RWPE2 (cell line): ENCODE measurements at regions not wholly inside any gene's neighbourhood (a gene's known extent, or its start where the extent isn't known, plus 50 kb on each side); places are given as distances from the start of the nearest gene placed in this dataset.

Experiments
- ATAC-seq: fragments of 200-7000 bp; cut with Tn5 transposase; 3 replicates; pipeline ENCODE4 v1.9.1; 2021; ENCODE audit warnings: low read depth
- DNase-seq: peaks from one replicate; pipeline ENCODE4 v3.0.0-alpha.2; 2020; ENCODE audit warnings: low spot score
- H3K27ac ChIP-seq: fragments of 450-650 bp; 2 replicates; pipeline ENCODE4 v1.5.1; 2017; ENCODE audit warnings: mild to moderate bottlenecking; ENCODE audit not compliant: poor library complexity, severe bottlenecking
- H3K27me3 ChIP-seq: fragments of 250-450 bp; sonication (Bioruptor Pico); 2 replicates; pipeline ENCODE4 v1.5.1; 2021; ENCODE audit warnings: mild to moderate bottlenecking, moderate library complexity; ENCODE audit not compliant: insufficient read depth, poor library complexity, severe bottlenecking
- H3K36me3 ChIP-seq: fragments of 250-450 bp; sonication (Bioruptor Pico); 2 replicates; pipeline ENCODE4 v1.5.1; 2020; ENCODE audit warnings: low read depth, mild to moderate bottlenecking, moderate library complexity
- H3K4me1 ChIP-seq: fragments of 250-450 bp; sonication (Bioruptor Pico); 2 replicates; pipeline ENCODE4 v1.5.1; 2021; ENCODE audit warnings: mild to moderate bottlenecking, moderate library complexity; ENCODE audit not compliant: insufficient read depth, poor library complexity, severe bottlenecking
- H3K4me3 ChIP-seq: fragments of 250-450 bp; sonication (Bioruptor Pico); 2 replicates; pipeline ENCODE4 v1.5.1; 2021; ENCODE audit warnings: mild to moderate bottlenecking, moderate library complexity; ENCODE audit not compliant: severe bottlenecking
- H3K9me3 ChIP-seq: fragments of 250-450 bp; sonication (Bioruptor Pico); 2 replicates; pipeline ENCODE4 v1.5.1; 2021; ENCODE audit warnings: mild to moderate bottlenecking, moderate library complexity; ENCODE audit not compliant: severe bottlenecking
- CTCF ChIP-seq: fragments of 450-650 bp; IDR thresholded peaks from one replicate; pipeline ENCODE4 v1.5.1; 2017; ENCODE audit warnings: mild to moderate bottlenecking, moderate library complexity; ENCODE audit not compliant: poor library complexity, severe bottlenecking

- H3K27me3 ChIP-seq, result peaks cover 4% of the 10 kb centered on the region
- no peak overlapping the region for H3K27ac ChIP-seq
- H3K9me3 ChIP-seq, result no peaks in the 10 kb centered on the region
- H3K4me3 ChIP-seq, result no peak overlapping the region
- TF ChIP-seq CTCF, result no peak
- H3K36me3 ChIP-seq, result no peaks in the 10 kb centered on the region
- DNase-seq (no peak), ATAC-seq (no peak)
- no peaks in the 10 kb centered on the region for H3K4me1 ChIP-seq
These were observed 1116.0 kb upstream of the SEMA6A start for GRCh38 chr5:117690612-117691011.

DNA sequence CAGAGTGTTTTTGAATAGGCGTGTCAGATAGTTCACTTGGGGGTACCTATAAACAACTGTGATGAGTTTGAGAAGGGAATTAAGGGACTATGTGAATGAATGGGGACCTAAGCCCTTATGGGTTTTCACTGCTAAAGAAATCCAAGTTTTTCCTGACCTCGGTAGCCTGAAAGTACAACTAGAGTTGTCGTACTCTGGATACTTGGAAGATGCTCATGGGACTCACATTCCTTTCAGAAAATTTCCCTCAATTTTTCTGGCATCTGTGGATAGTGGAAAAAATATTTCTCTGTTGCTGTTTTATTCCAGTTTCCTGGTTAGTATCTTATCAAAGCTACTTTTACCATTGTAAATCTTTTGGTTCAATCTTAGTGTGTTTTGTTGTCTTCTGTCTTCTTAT, 1112.3 kb upstream of the SEMA6A start:
- DNase-seq (no peak), ATAC-seq (no peak)
- Histone ChIP-seq H3K4me3 (no peak overlapping the region), H3K27ac (no peak overlapping the region), H3K9me3 (no peaks in the 10 kb centered on the region), H3K36me3 (no peaks in the 10 kb centered on the region), H3K27me3 (peaks cover 5% of the 10 kb centered on the region), H3K4me1 (no peaks in the 10 kb centered on the region)
- TF ChIP-seq CTCF, result no peak

DNA sequence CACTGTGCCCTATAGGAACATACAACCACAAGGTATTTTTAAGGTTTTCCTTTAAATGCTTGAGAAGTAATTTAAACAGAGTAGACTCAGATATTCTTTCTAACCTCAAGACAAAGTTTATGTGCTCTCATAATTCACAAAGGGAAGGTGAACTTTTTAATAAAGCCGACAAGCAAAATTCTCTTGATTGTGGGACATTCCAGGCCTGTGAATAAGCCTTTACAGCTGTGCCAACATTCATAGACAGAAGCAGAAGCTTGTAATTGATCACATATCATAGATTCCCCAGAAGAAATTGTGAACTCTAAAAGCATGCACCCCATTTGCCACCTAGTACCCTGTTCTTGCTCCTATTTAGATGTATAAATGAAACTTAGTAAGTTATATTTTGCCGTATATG, 1107.8 kb upstream of the SEMA6A start:
- no peak for TF ChIP-seq CTCF
- ATAC-seq (no peak), DNase-seq (no peak)
- no peaks in the 10 kb centered on the region for H3K4me1 ChIP-seq
- H3K27ac ChIP-seq, result no peak overlapping the region
- no peak overlapping the region for H3K4me3 ChIP-seq
- no peaks in the 10 kb centered on the region for H3K36me3 ChIP-seq
- no peaks in the 10 kb centered on the region for H3K9me3 ChIP-seq
- H3K27me3 ChIP-seq, result peaks cover 5% of the 10 kb centered on the region

- Histone ChIP-seq H3K36me3 (no peaks in the 10 kb centered on the region), H3K27me3 (peaks cover 8% of the 10 kb centered on the region), H3K4me1 (no peaks in the 10 kb centered on the region), H3K9me3 (no peaks in the 10 kb centered on the region), H3K4me3 (no peak overlapping the region), H3K27ac (no peak overlapping the region)
- DNase-seq (no peak), ATAC-seq (no peak)
- TF ChIP-seq CTCF, result no peak
These were observed 1107.0 kb upstream of the SEMA6A start for GRCh38 chr5:117681431-117682254.

DNA sequence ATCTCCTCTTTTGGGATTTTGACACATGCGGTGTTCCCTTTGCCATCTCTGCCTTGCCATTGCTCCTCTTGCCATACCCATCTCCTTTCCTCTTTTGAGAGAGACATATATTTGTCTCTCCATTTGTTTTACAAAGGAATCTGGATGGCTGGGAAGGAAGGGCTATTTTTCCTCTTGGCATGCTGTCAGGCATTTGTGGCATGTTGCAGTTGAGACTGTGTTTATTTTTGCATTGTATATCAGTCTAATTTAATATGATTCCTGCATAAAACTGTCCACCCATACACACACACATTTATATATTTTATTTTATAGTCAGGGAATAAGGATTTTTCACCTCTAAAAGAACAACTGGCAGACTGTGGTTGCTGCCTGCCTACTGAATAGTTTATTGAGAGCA, 1105.8 kb upstream of the SEMA6A start:
- H3K4me3 ChIP-seq, result no peak overlapping the region
- H3K27me3 ChIP-seq, result peaks cover 16% of the 10 kb centered on the region
- H3K27ac ChIP-seq, result no peak overlapping the region
- ATAC-seq, result no peak
- no peaks in the 10 kb centered on the region for H3K9me3 ChIP-seq
- no peaks in the 10 kb centered on the region for H3K36me3 ChIP-seq
- no peaks in the 10 kb centered on the region for H3K4me1 ChIP-seq
- TF ChIP-seq CTCF, result no peak
- no peak for DNase-seq
